Smooth muscle cell of the brain vasculature (primary cell): ENCODE measurements at regions not wholly inside any gene's neighbourhood (a gene's known extent, or its start where the extent isn't known, plus 50 kb on each side); places are given as distances from the start of the nearest gene placed in this dataset.
"Not testable (repeated sequence)": the region's sequence is repeated elsewhere in the genome, so short reads cannot be mapped to it uniquely, and the experiment has no call there.

Experiments
- DNase-seq: peaks from one replicate; pipeline ENCODE4 v3.0.0-alpha.2; 2012; ENCODE audit warnings: low read depth, low spot score

GRCh38 chr2:210730672-210731071, 174.3 kb downstream of the CPS1 start:
- no peak for DNase-seq

- DNase-seq, result not testable (repeated sequence)
These were observed 190.4 kb downstream of the CPS1 start for GRCh38 chr2:210746826-210747225.

GRCh38 chr2:210752532-210752931, 196.1 kb downstream of the CPS1 start:
- DNase-seq, result no peak

DNA sequence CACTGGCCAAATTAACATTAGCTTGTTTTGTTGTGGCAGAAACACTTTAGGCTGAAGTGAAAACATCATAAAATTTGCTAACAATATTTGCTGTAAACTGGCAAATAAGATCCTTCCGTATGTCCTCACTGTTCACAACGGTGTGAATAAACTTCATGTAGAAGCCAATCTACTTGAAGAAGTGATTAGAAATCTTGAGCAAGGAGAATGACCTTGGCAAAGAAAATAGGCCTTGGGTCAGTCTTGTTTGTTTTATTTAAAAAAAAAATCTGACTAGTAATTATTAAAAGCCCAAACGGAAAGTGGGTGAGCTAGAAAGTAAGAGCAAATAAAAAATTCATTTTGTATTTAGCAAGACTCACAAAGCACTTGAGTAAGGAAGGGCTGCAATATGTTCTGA, 197.0 kb downstream of the CPS1 start:
- DNase-seq, result no peak

DNA sequence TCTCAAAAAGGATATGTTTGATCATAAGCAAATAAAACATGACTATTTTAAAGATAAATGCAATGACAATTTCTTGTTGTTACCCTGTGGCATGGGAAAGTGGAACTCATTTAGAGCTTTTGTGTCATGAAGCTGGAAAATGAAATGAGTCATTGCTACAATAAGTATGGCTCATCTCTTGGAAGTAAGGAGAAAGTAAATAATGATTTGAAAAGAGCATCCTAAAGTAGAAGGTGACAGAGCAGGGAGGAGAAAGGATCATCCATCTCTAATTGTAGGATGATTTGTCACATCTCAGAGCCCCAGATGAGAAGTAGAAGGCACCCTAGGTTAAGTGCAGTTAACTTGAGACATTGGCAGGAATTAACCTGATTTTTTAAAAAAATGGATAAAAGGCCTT, 200.5 kb downstream of the CPS1 start:
- DNase-seq, result no peak

- DNase-seq, result no peak
These were observed 206.5 kb downstream of the CPS1 start for GRCh38 chr2:210762604-210763588.

GRCh38 chr2:210768329-210768910, 212.0 kb downstream of the CPS1 start:
- DNase-seq, result no peak

GRCh38 chr2:210776756-210777155, 220.4 kb downstream of the CPS1 start:
- no peak for DNase-seq

GRCh38 chr2:210782222-210782621, 225.8 kb downstream of the CPS1 start:
- DNase-seq, result no peak

DNA sequence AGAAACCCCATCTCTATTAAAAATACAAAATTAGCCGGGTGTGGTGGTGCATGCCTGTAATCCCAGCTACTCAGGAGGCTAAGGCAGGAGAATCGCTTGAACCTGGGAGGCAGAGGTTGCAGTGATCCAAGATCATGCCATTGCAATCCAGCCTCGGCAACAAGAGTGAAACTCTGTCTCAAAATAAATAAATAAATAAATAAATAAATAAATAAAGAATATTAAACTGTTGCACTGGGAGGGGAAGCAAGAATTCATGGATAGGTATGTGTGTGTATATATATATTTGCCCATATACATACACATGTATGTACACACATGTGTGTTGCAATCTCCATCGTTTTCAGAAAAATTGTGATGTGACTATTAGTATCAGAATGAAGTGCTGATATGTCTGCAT, 231.4 kb downstream of the CPS1 start:
- not testable (repeated sequence) for DNase-seq

DNA sequence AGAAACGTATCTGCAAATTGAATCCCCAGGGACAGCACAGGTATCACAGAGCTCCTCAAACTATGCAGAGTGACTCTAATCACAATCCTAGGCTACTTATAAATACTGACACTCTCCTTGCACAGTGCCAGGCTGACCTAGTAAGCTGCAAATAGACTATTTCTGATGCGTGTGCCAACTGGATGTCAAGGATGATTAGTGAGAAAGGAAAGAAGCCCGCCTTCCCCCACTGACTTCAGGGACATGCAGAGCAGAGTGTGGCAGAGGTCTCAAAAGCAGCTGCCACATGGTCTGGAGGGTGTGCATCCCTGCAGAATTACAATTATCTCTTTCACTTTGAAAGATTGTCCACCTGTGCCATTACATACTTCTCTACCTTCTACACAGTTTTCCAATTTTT, 235.6 kb downstream of the CPS1 start:
- no peak for DNase-seq

DNA sequence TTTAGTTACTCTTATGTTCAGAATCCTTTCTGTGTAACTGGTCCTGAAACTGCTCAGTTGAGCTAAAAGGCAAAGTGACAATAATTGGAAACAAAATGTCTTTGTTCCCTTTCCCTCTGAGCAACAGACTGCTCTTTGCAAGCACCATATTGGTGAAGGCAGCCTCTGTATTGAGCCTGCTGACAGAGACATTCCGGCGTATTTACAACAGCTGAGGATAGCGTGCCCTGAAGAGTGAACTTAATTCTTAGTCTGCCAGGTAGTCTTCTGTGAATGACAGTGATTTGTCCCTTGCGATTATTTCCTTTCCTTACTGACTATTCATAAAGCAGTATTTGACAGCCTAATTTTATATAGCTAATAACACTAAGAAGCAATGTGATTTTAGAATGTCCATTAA, 239.1 kb downstream of the CPS1 start:
- no peak for DNase-seq

GRCh38 chr2:210798180-210798579, 241.8 kb downstream of the CPS1 start:
- DNase-seq, result no peak

- DNase-seq, result no peak
These were observed 258.0 kb downstream of the CPS1 start for GRCh38 chr2:210814251-210815025.

DNA sequence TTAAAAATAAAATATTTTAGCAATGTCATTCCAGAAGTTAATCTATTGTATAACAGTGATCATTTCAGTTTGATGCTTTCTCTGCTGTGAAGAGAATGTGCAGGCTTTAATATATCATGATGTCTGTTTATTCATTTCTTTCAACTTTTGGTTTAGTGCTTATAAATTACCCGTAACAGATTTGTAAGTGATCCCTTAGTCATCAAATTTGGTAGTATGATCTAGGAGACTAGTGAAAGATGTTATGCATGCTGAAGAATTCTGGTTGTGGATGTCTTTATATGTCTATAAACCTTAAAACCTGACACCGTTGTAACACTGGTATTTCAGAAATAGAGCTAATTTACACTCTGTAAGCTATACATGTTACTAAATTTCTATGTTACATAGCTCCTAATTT, 260.4 kb downstream of the CPS1 start:
- DNase-seq, result no peak

DNA sequence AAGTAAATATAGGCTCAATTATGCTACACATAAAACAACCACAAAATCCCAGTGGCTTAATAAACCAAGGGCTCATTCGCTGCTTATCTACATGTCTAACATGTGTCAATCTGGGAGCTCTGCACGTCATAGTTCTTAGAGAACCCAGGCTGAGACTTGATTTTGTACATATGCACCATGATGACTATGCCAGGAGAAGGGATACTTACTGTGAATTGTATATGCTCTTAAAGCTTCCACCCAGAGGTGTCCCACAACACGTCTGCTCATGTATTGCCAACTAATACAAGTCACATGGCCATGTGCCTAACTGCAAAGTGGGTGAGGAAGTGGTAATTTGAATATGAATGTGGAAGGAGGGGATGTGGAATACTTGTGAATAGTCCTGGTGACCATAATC, 262.1 kb downstream of the CPS1 start:
- no peak for DNase-seq

DNA sequence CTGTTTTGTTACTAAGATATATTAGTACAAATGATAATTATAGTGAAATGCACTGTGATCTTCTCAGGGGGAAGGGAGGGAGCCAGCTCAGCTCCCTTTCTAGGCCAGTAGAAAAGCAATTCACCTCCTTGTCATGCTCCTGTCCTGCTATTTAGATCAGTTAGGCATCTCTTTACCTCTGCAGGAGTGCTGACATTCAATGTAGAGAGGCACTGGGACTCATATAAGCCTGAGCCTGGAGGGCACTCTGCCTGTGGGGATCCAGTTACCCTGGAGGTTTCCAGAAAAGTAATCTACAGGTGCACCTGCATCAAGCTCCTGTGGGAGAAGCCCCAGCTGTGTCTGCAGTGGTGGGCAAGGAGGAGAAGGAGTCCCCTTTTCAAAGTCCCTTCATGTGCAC, 277.0 kb downstream of the CPS1 start:
- no peak for DNase-seq

DNA sequence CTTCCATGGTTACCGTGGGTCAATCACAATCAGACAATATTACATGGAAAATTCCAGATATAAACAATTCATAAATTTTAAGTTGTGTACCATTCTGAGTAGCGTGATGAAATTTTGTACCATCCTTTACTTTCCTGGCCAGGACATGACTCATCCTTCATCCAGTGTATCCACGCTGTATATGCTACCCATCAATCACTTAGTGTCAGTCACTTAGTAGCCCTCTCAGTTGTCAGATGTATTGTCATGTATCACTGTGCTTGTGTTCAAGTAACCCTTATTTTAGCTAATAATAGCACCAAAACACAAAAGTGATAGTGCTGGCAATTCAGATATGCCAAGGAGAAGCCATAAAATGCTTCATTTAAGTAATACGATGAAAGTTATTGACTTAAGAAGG, 282.6 kb downstream of the CPS1 start:
- DNase-seq, result no peak

DNA sequence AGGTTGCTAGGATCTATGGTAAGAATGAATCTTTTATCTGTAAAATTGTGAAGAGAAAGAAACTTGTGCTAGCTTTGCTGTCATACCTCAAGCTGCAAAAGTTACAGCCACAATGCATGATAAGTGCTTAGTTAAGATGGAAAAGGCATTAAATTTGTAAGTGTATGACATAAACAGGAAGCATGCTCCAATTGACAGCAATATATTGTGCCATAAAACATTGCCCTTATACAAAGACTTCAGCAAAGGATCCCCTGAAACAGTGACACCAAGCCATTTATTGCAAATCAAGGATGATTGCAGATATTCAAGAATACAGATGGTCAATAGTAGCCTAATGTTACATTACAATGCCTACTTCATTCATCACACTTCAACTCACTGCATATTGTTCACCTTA, 283.1 kb downstream of the CPS1 start:
- no peak for DNase-seq

GRCh38 chr2:210842896-210843295, 286.5 kb downstream of the CPS1 start:
- DNase-seq, result no peak

GRCh38 chr2:210844016-210844415, 287.6 kb downstream of the CPS1 start:
- DNase-seq, result no peak

DNA sequence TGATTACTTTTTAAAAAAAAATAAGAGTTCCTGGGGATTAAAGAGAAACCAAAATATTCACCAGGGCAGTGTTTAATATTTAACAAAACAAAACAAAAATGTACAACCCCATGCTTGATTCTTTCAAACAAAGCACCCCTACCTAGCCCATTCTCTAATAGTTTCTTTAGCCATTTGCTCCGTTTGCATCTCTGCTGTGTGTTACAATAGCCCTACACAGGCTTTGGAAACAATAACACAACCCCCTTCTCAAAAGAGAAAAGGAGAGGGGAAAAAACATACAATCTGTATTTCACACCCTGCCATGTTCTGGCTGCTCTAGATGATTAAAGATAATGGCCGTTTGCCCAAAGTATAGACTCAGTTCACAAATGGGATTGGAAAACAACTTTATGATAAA, 302.9 kb downstream of the CPS1 start:
- no peak for DNase-seq
